NCI-H146 treated with DMSO at 0.1 percent for 48 hours (cell line): ENCODE measurements at regions not wholly inside any gene's neighbourhood (a gene's known extent, or its start where the extent isn't known, plus 50 kb on each side); places are given as distances from the start of the nearest gene placed in this dataset.
A peak's percentile ranks its signal among the peaks of the same experiment; 100 is the strongest.

Experiments used
- DNase-seq: peaks from one replicate; lab custom pipeline; 2025; ENCODE audit not compliant: unreplicated experiment; lab: John Stamatoyannopoulos, UW

DNA sequence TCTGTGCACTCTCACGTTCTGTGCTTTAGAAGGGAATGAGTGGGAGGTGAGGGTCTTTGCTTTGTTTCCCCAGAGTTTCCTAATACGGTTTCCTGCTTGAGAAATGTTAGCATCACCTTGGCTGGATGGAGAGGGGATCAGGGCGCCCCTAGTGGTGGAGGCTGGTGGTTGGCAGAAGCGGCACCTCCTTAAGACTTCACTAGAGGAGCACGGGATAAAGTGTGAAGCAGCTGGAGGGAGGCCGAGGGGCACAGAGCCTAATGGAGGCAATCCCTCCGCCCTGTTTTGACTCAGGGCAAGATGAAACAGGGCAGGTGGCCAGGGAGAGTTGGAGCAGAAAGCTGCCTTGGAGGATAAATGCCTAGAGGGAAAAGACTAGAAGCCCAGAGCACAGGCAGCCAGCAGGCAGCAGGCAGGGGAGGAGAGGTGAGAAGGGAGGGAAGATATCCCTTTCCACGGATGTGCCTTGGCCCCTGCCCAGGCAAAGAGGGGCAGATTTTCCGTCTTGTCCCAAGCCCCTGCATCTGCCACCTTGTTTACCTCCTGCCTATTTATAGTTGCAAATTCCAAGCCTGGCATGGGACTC lies 56.0 kb upstream of the BTRC start:
- no peak for DNase-seq

DNA sequence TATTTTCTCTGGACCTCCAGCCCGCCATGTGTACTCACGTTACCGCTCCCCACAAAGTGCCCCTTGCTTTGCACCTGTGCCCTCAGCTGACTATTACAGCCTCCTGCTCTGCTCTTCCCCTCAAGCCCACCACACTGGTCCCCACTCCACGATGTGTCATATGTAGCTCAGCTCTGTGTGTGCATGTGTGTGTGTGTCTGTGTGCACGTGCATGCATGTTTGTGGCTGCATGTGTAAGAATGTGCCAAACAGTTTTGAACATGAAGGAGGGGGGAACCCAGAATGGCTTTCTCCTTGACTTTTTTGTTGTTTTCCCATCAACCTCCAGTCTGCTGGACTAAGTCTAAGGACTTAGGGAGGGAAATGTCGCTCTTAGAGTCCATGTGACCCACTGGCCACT lies 54.8 kb upstream of the BTRC start:
- DNase-seq, result no peak

DNA sequence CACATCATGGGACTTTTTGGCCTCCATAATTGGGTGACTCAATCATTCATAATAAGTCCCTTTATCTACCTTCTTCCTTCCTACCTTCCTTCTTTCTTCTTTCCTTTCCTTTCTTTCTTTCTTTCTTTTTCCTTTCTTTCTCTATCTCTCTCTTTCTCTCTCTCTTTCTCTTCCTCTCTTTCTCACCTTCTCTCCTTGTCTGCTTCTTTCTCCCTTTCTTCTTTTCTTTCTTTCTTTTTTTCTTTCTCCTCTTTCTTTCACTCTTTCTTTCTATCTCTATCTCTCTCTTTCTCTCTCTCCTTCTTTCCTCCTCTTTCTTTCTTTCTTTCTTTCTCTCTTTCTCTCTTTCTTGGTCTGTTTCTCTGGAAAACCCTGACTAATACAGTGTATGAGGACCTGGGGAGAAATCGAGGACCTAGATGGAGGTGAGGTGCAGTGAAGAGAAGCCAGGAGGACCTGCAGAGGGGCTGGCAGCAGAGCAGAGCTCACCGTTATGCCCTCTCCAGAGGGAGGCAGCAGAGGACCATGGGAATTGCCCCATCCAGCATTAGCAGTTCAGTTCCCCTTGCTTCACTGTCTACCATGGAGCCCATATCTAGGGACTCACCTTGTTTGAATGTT lies 52.7 kb upstream of the BTRC start:
- DNase-seq, result peak; percentile 41

DNA sequence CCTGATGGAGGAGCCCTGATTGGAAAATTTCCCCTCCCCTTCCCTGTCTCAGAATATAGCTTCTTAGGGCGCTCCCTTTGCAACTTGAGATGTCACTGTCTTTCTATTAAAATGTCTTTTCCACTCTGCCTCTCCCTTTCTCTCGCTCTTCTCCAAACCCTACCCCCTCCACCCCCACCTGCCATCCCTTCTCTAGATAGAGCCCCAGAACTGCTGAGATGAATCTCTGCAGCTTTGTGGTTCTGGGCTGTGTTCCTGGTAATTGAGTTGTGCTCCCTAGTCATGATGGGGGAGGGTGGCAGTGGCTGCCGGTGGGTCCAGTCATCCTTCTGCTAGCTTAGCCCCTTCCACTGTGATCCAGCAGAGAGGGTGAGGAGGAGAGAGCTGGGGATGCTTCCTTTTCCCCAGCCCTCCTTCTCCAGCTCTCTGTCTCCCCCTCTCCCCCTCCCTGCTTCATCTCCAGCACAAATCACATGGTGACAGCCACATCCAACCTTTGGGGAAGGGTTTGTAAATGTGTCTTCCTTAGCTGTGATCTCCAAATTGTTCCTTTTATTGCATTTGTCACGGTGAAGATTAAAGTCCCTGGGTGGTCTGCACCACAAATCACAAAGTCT lies 50.8 kb upstream of the BTRC start:
- DNase-seq, result no peak
